ENCODE measurements at regions not wholly inside any gene's neighbourhood (a gene's known extent, or its start where the extent isn't known, plus 50 kb on each side); places are given as distances from the start of the nearest gene placed in this dataset.
"Not testable (repeated sequence)": the region's sequence is repeated elsewhere in the genome, so short reads cannot be mapped to it uniquely, and the experiment has no call there.

DNA sequence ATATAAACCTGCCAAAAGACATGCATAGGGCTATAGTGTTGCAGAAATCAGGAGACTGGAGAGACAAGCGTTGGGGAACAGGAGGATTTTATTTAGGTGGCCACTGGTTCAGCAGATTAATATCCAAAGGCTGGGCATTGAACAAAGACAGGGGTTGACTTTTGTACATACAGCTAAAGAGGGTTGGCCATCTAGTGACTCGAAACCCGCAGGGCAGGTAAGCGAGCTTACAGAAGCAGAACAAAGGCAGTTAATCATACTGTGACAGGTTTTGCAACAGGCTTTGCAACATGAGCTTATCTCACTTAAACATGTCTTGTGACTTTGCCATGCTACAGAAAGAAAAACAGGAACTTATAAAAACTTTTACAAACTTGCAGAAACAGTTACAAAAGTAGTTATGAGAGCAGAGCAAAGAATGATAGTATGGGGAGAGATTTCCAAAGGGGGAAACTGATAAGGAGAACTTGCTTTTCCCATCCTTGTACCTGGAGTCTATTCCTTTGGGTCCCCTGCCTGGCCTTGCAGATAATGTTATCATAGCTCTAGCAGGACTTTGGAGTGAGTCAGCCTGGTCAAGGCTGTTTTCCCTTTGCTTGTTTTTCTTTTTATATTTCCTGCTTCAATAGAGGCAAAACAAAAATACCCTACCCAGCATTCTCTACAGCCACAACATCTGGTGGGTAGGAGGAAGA lies 234.2 kb downstream of the PCDH17 start:
- Histone ChIP-seq H3K36me3 (no peaks in the 10 kb centered on the region), H3K4me3 (no peak overlapping the region), H3K27me3 (no peaks in the 10 kb centered on the region), H3K27ac (no peak overlapping the region), H3K4me1 (no peaks in the 10 kb centered on the region), H3K9me3 (no peaks in the 10 kb centered on the region)
- intact Hi-C loops (cut with DNase I), result no loop called here
- DNase-seq (no peak), ATAC-seq (no peak)
- TF ChIP-seq, protein P1, sequence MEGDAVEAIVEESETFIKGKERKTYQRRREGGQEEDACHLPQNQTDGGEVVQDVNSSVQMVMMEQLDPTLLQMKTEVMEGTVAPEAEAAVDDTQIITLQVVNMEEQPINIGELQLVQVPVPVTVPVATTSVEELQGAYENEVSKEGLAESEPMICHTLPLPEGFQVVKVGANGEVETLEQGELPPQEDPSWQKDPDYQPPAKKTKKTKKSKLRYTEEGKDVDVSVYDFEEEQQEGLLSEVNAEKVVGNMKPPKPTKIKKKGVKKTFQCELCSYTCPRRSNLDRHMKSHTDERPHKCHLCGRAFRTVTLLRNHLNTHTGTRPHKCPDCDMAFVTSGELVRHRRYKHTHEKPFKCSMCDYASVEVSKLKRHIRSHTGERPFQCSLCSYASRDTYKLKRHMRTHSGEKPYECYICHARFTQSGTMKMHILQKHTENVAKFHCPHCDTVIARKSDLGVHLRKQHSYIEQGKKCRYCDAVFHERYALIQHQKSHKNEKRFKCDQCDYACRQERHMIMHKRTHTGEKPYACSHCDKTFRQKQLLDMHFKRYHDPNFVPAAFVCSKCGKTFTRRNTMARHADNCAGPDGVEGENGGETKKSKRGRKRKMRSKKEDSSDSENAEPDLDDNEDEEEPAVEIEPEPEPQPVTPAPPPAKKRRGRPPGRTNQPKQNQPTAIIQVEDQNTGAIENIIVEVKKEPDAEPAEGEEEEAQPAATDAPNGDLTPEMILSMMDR (IDR thresholded peaks at IDR 0.05), result no peak

DNA sequence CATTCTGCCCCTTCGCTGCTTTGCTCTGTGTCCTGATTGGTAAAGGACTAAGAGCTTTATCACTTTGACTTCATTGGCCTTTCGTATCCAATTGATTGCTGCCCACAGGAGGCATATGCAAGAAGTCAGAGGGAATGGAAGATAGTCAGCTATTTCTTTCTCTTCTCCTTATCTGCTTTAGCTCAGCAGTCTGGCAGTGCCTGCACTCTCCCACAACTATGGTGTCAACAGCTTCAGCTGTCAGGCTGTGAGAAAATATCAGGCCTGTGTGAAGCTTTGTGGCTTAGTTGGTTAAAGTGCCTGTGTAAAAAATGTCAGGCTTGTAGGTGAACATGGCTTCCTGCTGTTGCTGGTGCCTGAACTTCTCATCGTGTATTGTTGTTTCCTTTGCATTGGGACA lies 243.0 kb downstream of the PCDH17 start:
- DNase-seq (no peak), ATAC-seq (no peak)
- Histone ChIP-seq H3K27me3 (no peaks in the 10 kb centered on the region), H3K36me3 (no peaks in the 10 kb centered on the region), H3K4me1 (no peaks in the 10 kb centered on the region), H3K27ac (no peak overlapping the region), H3K4me3 (no peak overlapping the region), H3K9me3 (no peaks in the 10 kb centered on the region)
- intact Hi-C loops (cut with DNase I), result no loop called here
- TF ChIP-seq, protein P1 (IDR thresholded peaks at IDR 0.05), result no peak

DNA sequence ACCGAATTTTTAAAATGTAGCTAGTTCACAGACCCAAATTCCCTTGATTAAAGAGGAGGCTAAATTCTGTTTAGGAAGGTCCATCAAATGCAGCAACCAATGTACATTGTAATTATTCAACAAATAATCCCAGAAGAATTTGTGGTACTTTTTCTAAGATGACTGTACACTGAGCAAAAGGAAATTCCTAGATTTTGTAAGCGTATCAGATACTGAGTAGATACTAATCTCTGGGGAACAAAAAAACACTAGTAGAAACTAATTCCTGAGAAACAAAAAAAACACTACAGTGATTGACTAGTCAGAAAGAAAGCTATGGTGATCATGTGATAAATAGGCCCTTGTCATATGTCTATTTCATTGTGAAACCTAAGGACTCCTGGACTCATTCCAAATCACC lies 246.1 kb downstream of the PCDH17 start:
- H3K36me3 ChIP-seq, result no peaks in the 10 kb centered on the region
- no peaks in the 10 kb centered on the region for H3K27me3 ChIP-seq

DNA sequence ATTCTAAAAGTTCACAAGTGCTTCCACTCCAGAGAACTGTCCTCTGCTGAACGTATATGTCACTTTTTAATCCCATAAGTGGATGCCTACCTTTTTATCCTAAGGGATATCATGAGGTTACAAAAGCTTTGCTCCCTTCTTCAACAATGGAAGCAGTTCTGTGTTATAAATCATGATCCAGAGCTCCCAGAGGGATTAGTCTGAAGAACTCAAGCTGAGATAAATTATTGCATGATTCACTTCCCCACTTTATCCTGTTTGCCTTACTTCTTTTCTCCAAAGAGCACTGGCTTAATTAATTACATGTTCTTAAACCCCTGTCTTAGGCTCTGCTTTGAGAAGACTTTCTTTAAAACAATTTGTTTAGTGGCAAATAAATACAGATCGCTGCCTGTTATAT lies 246.7 kb downstream of the PCDH17 start:
- H3K36me3 ChIP-seq, result no peaks in the 10 kb centered on the region
- H3K9me3 ChIP-seq, result no peaks in the 10 kb centered on the region
- ATAC-seq (no peak), DNase-seq (no peak)
- no peaks in the 10 kb centered on the region for H3K4me1 ChIP-seq
- no peaks in the 10 kb centered on the region for H3K27me3 ChIP-seq
- H3K27ac ChIP-seq, result no peak overlapping the region
- intact Hi-C loops (cut with DNase I), result no loop called here
- no peak overlapping the region for H3K4me3 ChIP-seq
- TF ChIP-seq, protein P1 (IDR thresholded peaks at IDR 0.05), result no peak

More for the DNA sequence above, 246.1 kb downstream of the PCDH17 start:
- ATAC-seq, result no peak
- Histone ChIP-seq H3K9me3 (no peaks in the 10 kb centered on the region), H3K4me1 (no peaks in the 10 kb centered on the region), H3K27ac (no peak overlapping the region), H3K4me3 (no peak overlapping the region)
- DNase-seq, result no peak
- intact Hi-C loops (cut with DNase I), result no loop called here
- TF ChIP-seq, protein P1 (IDR thresholded peaks at IDR 0.05), result no peak

DNA sequence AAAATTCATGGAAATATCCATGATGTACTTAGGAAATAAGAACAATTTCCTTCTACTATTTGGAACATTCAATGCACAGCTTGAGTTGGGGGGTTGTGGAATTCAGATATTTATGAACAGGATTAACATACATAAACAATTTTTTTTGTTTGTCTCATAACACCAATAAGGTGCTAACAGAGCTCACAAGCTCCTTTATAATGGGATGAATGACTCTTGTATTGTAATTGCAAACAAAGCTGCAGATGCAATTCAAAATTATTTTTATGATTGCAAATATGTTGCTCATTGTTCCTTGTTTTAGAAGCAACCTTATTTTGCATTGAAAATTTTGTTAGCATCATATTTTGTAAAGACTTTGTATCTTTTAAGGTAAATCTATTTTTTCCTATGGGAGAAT lies 265.7 kb downstream of the PCDH17 start:
- Histone ChIP-seq H3K27me3 (no peaks in the 10 kb centered on the region), H3K36me3 (no peaks in the 10 kb centered on the region), H3K4me1 (no peaks in the 10 kb centered on the region), H3K9me3 (no peaks in the 10 kb centered on the region), H3K27ac (no peak overlapping the region), H3K4me3 (no peak overlapping the region)
- DNase-seq (no peak), ATAC-seq (no peak)
- intact Hi-C loops (cut with DNase I), result no loop called here
- TF ChIP-seq, protein P1 (IDR thresholded peaks at IDR 0.05), result no peak

DNA sequence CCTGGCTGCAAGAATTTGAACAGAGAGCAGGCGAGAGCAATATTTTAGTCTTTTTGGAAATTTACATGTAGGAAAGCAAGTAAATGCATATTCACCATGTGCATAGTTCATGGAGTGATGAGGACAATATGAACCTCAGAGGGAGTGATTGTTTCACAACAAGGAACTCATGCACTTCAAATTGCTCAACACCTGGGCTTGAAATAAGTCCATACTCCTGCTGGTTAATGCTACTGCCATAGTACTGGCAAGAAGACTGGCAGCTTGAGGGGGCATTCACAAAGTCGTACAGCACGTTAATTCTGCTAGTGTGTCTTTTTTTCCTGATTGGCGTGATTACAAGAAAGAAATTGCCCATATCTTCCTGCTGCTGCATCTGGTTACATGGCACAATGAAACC lies 267.6 kb downstream of the PCDH17 start:
- Histone ChIP-seq H3K36me3 (no peaks in the 10 kb centered on the region), H3K4me1 (no peaks in the 10 kb centered on the region), H3K27me3 (no peaks in the 10 kb centered on the region), H3K9me3 (no peaks in the 10 kb centered on the region), H3K4me3 (no peak overlapping the region), H3K27ac (no peak overlapping the region)
- ATAC-seq, result no peak
- TF ChIP-seq, protein P1 (IDR thresholded peaks at IDR 0.05), result no peak
- intact Hi-C loops (cut with DNase I), result no loop called here
- DNase-seq, result no peak

DNA sequence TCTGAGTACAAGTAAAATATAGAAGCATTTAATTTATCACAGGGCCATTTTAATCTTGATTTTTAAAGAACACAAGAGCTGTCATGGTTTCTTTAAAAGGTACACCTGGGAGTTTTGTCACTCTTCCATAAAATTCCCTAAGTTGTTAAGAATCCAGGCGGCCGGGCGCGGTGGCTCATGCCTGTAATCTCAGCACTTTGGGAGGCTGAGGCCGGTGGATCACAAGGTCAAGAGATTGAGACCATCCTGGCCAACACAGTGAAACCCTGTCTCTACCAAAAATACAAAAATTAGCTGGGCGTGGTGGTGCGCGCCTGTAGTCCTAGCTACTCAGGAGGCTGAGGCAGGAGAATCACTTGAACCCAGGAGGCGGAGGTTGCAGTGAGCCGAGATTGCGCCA lies 278.3 kb downstream of the PCDH17 start:
- H3K27ac ChIP-seq; H3K4me1 ChIP-seq; H3K27me3 ChIP-seq; H3K36me3 ChIP-seq; H3K9me3 ChIP-seq; ATAC-seq; DNase-seq; H3K4me3 ChIP-seq; intact Hi-C loops (cut with DNase I): not testable (repeated sequence)

Data from upper lobe of right lung (tissue), 1 donor.